HEK293T (cell line): ENCODE measurements at regions not wholly inside any gene's neighbourhood (a gene's known extent, or its start where the extent isn't known, plus 50 kb on each side); places are given as distances from the start of the nearest gene placed in this dataset.

Experiments
- FOXA1 ChIP-seq: fragments of 450-650 bp; IDR thresholded peaks from 2 replicates; pipeline ENCODE4 v1.6.1; 2016; ENCODE audit warnings: mild to moderate bottlenecking
- FOXM1 ChIP-seq: fragments of 450-650 bp; IDR thresholded peaks from 2 replicates; pipeline ENCODE4 v1.6.1; 2017; ENCODE audit warnings: mild to moderate bottlenecking, borderline replicate concordance
- L3MBTL2 ChIP-seq: fragments of 450-650 bp; conservative IDR thresholded peaks from 2 replicates; pipeline ENCODE4 v1.6.1; 2016; ENCODE audit warnings: mild to moderate bottlenecking
- NFRKB ChIP-seq: fragments of 450-650 bp; IDR thresholded peaks from 2 replicates; pipeline ENCODE4 v1.6.1; 2016; ENCODE audit warnings: mild to moderate bottlenecking, moderate library complexity

DNA sequence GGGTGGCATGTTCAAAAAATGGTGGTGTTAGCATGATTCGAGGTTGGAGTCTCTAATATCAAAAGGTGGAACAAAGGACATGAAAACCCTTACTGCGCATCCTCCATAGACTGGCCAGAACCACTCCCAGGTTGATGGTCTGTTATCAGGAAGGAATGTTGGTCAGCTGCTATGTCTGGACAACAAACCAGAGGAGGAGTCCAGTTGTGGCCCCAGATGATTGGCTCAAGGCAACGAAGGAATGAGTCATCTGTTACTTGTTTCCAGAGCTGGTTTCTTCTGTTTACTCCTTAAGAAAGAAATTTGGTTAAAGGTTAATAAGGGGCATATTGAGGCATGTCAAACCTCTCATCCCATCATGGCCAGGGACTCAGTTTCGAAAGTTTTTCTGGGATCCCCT is 56.8 kb upstream of the GRIA4 start:
- no peak for TF ChIP-seq NFRKB
- no peak for TF ChIP-seq FOXM1
- no peak for TF ChIP-seq FOXA1
- no peak for TF ChIP-seq L3MBTL2
